Endodermal cell (in vitro differentiated cells): ENCODE measurements at regions not wholly inside any gene's neighbourhood (a gene's known extent, or its start where the extent isn't known, plus 50 kb on each side); places are given as distances from the start of the nearest gene placed in this dataset.

Experiments
- DNase-seq: peaks from one replicate; pipeline ENCODE4 v3.0.0-alpha.2; 2017
- H3K27ac ChIP-seq: 2 replicates; pipeline ENCODE4 v1.5.1; 2013; ENCODE audit warnings: mild to moderate bottlenecking, low read depth, low read length, moderate library complexity
- H3K27me3 ChIP-seq: 2 replicates; pipeline ENCODE4 v1.6.1; 2013; ENCODE audit warnings: mild to moderate bottlenecking, low read length, moderate library complexity; ENCODE audit not compliant: insufficient read depth, control insufficient read depth, poor library complexity, severe bottlenecking
- H3K36me3 ChIP-seq: 2 replicates; pipeline ENCODE4 v1.7.0; 2013; ENCODE audit warnings: mild to moderate bottlenecking, low read length, moderate library complexity; ENCODE audit not compliant: control insufficient read depth, insufficient read depth
- H3K4me1 ChIP-seq: one replicate; pipeline ENCODE4 v1.7.0; 2013; ENCODE audit warnings: low read length; ENCODE audit not compliant: control insufficient read depth, insufficient read depth
- H3K4me3 ChIP-seq: 2 replicates; pipeline ENCODE4 v1.5.1; 2013; ENCODE audit warnings: mild to moderate bottlenecking, low read length, moderate library complexity
- H3K9ac ChIP-seq: 2 replicates; pipeline ENCODE4 v1.6.1; 2013; ENCODE audit warnings: mild to moderate bottlenecking, low read length, moderate library complexity; ENCODE audit not compliant: poor library complexity, severe bottlenecking; ENCODE audit errors: extremely low read depth
- H3K9me3 ChIP-seq: 2 replicates; pipeline ENCODE4 v1.6.1; 2013; ENCODE audit warnings: mild to moderate bottlenecking, low read length, moderate library complexity; ENCODE audit not compliant: control insufficient read depth
- H3K27ac Mint-ChIP-seq: 2 replicates; pipeline ENCODE4 v1.8.0; 2020; ENCODE audit warnings: mixed read lengths
- H3K27me3 Mint-ChIP-seq: 2 replicates; pipeline ENCODE4 v1.8.0; 2021; ENCODE audit warnings: mild to moderate bottlenecking, mixed read lengths; ENCODE audit not compliant: insufficient read depth
- H3K36me3 Mint-ChIP-seq: 2 replicates; pipeline ENCODE4 v1.8.0; 2020; ENCODE audit warnings: low read depth, mixed read lengths
- H3K4me1 Mint-ChIP-seq: 2 replicates; pipeline ENCODE4 v1.8.0; 2020; ENCODE audit warnings: mixed read lengths
- H3K4me3 Mint-ChIP-seq: 2 replicates; pipeline ENCODE4 v1.8.0; 2020; ENCODE audit warnings: mild to moderate bottlenecking, moderate library complexity, mixed read lengths
- H3K9me3 Mint-ChIP-seq: 2 replicates; pipeline ENCODE4 v1.8.0; 2020; ENCODE audit warnings: mild to moderate bottlenecking, mixed read lengths
- WGBS, 2 experiments: methylation state at CpG; one replicate each; pipeline versions ENCODE4 v1.1.5 to v1.1.7; 2013; ENCODE audit warnings: missing lambda C conversion rate in 2 of 2, mixed read lengths in 1 of 2; ENCODE audit not compliant: insufficient coverage in 1 of 2, insufficient read length in 1 of 2; 5-methylcytosine and 5-hydroxymethylcytosine counted together
- TF ChIP-seq, protein P1 (sequence below): fragments of 200-600 bp; sonication (generic); conservative IDR thresholded peaks from 2 replicates; pipeline ENCODE4 v1.5.0; 2021; ENCODE audit warnings: antibody characterized with exemption, mild to moderate bottlenecking

DNA sequence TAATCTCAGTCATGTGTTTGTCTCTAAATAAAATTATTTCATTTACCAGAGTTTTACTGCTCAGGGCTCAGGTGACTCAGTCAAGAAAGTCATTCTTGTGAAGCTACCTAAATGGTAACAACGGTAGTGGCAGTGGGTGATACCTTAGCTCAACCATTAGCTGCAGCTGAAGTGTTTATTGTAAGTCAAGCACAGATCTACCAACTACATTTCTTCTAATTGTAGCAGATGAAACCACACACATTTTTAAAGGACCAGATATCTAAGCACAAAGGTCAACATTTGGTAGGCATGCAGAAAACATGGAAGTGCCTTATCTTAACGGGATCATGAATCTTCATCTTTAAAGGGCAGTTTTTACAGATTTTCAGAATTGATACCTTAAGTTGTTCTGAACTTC, 79.1 kb downstream of the FAT4 start:
- no peaks in the 10 kb centered on the region for H3K9me3 ChIP-seq
- TF ChIP-seq, protein P1, sequence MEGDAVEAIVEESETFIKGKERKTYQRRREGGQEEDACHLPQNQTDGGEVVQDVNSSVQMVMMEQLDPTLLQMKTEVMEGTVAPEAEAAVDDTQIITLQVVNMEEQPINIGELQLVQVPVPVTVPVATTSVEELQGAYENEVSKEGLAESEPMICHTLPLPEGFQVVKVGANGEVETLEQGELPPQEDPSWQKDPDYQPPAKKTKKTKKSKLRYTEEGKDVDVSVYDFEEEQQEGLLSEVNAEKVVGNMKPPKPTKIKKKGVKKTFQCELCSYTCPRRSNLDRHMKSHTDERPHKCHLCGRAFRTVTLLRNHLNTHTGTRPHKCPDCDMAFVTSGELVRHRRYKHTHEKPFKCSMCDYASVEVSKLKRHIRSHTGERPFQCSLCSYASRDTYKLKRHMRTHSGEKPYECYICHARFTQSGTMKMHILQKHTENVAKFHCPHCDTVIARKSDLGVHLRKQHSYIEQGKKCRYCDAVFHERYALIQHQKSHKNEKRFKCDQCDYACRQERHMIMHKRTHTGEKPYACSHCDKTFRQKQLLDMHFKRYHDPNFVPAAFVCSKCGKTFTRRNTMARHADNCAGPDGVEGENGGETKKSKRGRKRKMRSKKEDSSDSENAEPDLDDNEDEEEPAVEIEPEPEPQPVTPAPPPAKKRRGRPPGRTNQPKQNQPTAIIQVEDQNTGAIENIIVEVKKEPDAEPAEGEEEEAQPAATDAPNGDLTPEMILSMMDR, result no peak
- no peaks in the 10 kb centered on the region for H3K27me3 Mint-ChIP-seq
- H3K4me3 Mint-ChIP-seq, result peak overlapping the region; percentile 2
- no peaks in the 10 kb centered on the region for H3K4me1 ChIP-seq
- no peaks in the 10 kb centered on the region for H3K36me3 ChIP-seq
- WGBS, 2 experiments, result 73 to 81% methylated on average over 2 of the region's 2 CpGs
- H3K36me3 Mint-ChIP-seq, result no peaks in the 10 kb centered on the region
- H3K4me1 Mint-ChIP-seq, result peaks cover 18% of the 10 kb centered on the region
- no peak overlapping the region for H3K4me3 ChIP-seq
- no peak overlapping the region for H3K9ac ChIP-seq
- DNase-seq, result no peak
- no peak overlapping the region for H3K27ac ChIP-seq
- H3K27me3 ChIP-seq, result no peaks in the 10 kb centered on the region
- peaks cover 4% of the 10 kb centered on the region for H3K9me3 Mint-ChIP-seq
- H3K27ac Mint-ChIP-seq, result no peak overlapping the region

DNA sequence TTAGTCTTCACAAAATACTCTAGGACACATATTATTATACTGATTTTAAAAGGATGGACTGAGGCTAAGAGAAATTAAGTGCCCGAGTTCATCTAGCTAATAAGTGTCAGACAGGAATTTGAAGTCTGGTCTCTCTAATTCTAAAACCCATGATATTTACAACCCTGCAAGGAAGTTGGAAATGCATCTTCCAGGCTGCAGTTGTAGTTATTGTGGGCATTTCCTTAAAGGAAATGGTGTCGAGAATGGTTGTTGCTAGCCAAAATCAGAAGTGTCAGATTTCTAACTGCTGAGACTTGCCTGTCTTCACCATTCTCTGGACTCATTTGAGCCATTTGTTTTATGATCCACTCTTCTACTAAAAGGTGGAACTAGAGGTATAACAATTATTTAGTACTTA, 82.5 kb downstream of the FAT4 start:
- H3K4me3 Mint-ChIP-seq, result no peak overlapping the region
- 50 to 88% methylated on average over 1 to 2 of the region's 2 CpGs for WGBS, 2 experiments
- no peaks in the 10 kb centered on the region for H3K9me3 Mint-ChIP-seq
- no peaks in the 10 kb centered on the region for H3K36me3 Mint-ChIP-seq
- Histone ChIP-seq H3K27me3 (no peaks in the 10 kb centered on the region), H3K9ac (no peak overlapping the region), H3K4me3 (no peak overlapping the region), H3K9me3 (no peaks in the 10 kb centered on the region), H3K27ac (no peak overlapping the region), H3K36me3 (no peaks in the 10 kb centered on the region), H3K4me1 (no peaks in the 10 kb centered on the region)
- DNase-seq, result no peak
- H3K27me3 Mint-ChIP-seq, result no peaks in the 10 kb centered on the region
- TF ChIP-seq, protein P1, result no peak
- peaks cover 18% of the 10 kb centered on the region for H3K4me1 Mint-ChIP-seq
- H3K27ac Mint-ChIP-seq, result no peak overlapping the region

DNA sequence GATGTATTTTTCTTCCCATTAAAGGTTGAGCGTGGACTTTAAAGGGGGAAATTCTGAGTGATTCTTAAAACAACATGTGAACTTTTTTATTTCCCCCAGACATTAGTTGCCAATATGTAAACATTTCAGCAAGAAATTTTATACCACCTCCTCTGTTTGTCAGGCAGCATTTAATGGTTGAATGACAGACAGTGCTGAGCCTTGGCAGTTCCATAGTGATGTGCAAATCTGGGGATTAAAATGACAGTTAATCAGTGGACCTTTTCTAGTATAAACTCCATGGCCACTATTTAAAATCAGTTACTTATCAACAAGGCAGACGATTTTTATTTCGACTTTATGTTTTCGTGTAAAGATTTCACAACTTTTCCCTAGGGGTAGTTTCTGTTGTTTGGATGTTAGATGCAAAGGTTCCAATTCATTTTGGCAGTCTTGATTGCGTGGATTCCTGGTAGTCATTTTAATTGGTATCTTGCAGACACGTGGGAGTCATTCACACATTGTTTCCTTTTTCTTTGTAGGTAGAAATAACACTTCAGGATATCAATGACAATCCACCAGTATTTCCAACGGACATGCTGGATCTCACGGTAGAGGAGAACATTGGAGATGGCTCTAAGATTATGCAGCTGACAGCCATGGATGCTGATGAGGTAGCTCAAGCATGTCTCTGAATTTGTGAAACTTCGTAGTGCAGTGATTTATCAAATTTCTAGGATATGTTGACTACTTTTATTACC, 83.7 kb downstream of the FAT4 start:
- Histone ChIP-seq H3K36me3 (no peaks in the 10 kb centered on the region), H3K4me3 (no peak overlapping the region), H3K27ac (no peak overlapping the region), H3K4me1 (no peaks in the 10 kb centered on the region), H3K9me3 (no peaks in the 10 kb centered on the region), H3K27me3 (no peaks in the 10 kb centered on the region), H3K9ac (no peak overlapping the region)
- DNase-seq, result no peak
- WGBS, 2 experiments, result 61 to 70% methylated on average over 4 to 9 of the region's 9 CpGs
- H3K4me1 Mint-ChIP-seq, result peaks cover 11% of the 10 kb centered on the region
- no peaks in the 10 kb centered on the region for H3K36me3 Mint-ChIP-seq
- no peaks in the 10 kb centered on the region for H3K27me3 Mint-ChIP-seq
- TF ChIP-seq, protein P1, result no peak
- H3K4me3 Mint-ChIP-seq, result no peak overlapping the region
- no peaks in the 10 kb centered on the region for H3K9me3 Mint-ChIP-seq
- H3K27ac Mint-ChIP-seq, result no peak overlapping the region
